ENCODE measurements at regions not wholly inside any gene's neighbourhood (a gene's known extent, or its start where the extent isn't known, plus 50 kb on each side); places are given as distances from the start of the nearest gene placed in this dataset.

GRCh38 chr20:11031300-11031699 is 357.5 kb upstream of the JAG1 start:
- Histone ChIP-seq H4K20me1 (ENCODE audit: control insufficient read depth, insufficient read depth) (no peaks in the 10 kb centered on the region), H3K4me1 (ENCODE audit: control insufficient read depth, insufficient read depth, low read length) (no peaks in the 10 kb centered on the region), H3K9me3 (replicated peaks; ENCODE audit: control insufficient read depth, insufficient read depth, low read length) (no peaks in the 10 kb centered on the region; the same call in 2 of the 3 replicates), H3K4me3 (no peak overlapping the region), H3K9ac (ENCODE audit: control insufficient read depth, insufficient read depth, low read length) (no peak overlapping the region), H3K4me2 (ENCODE audit: control insufficient read depth, insufficient read depth) (no peak overlapping the region), H2AFZ (ENCODE audit: control insufficient read depth, low read depth, low read length) (no peak overlapping the region), H3K79me2 (ENCODE audit: control insufficient read depth, insufficient read depth, low read length) (no peaks in the 10 kb centered on the region), H3K27ac (ENCODE audit: control insufficient read depth, insufficient read depth) (no peak overlapping the region), H3K36me3 (ENCODE audit: control insufficient read depth in 2 of 2, insufficient read depth in 2 of 2, low read length in 1 of 2) (no peaks in the 10 kb centered on the region), H3K27me3 (replicated peaks in 1 of 2; ENCODE audit: control insufficient read depth in 2 of 2, insufficient read depth in 2 of 2, low read length in 1 of 2) (no peaks in the 10 kb centered on the region)
- WGBS (ENCODE audit: insufficient coverage, insufficient replicate concordance, low lambda C conversion rate, missing lambda C conversion rate), result 10% methylated on average over 2 of the region's 2 CpGs
- no peak for ATAC-seq
- CTCF ChIA-PET, result no interaction called here
- intact Hi-C loops (cut with micrococcal nuclease; ENCODE audit: unreplicated experiment) (no loop called here), in situ Hi-C loops (cut with MboI) (no loop called here)
- RAD21 ChIA-PET (ENCODE audit: unreplicated experiment), result no interaction called here
- SMC1A ChIA-PET (ENCODE audit: uncharacterized antibody, unreplicated experiment), result interaction anchor here (1.8 kb wide), 1 partner anchor 9 kb away, joined by 5 read pairs; no protein-coding TSS in a partner anchor
- no TSS peak for BruUV-seq (replicated peaks)
- POLR2A ChIA-PET, result no interaction called here
- FAIRE-seq, result no peak
- DNase-seq (ENCODE audit: low read depth, low spot score), result no peak
- TF ChIP-seq CEBPB (IDR thresholded peaks at IDR 0.05; ENCODE audit: borderline replicate concordance in 1 of 2, low read depth in 2 of 2, low read length in 2 of 2) (no peak), POLR2AphosphoS5 (IDR thresholded peaks at IDR 0.05; ENCODE audit: low read length) (no peak), SMAD1 (IDR thresholded peaks at IDR 0.05; ENCODE audit: low read depth, partially characterized antibody) (no peak)

GRCh38 chr20:11032611-11033010 is 358.8 kb upstream of the JAG1 start:
- intact Hi-C loops (cut with micrococcal nuclease; ENCODE audit: unreplicated experiment) (no loop called here), in situ Hi-C loops (cut with MboI) (no loop called here)
- Histone ChIP-seq H3K9me3 (replicated peaks; ENCODE audit: control insufficient read depth, insufficient read depth, low read length) (no peaks in the 10 kb centered on the region; the same call in 2 of the 3 replicates), H3K9ac (ENCODE audit: control insufficient read depth, insufficient read depth, low read length) (no peak overlapping the region), H3K4me2 (ENCODE audit: control insufficient read depth, insufficient read depth) (no peak overlapping the region), H2AFZ (ENCODE audit: control insufficient read depth, low read depth, low read length) (no peak overlapping the region), H3K27me3 (replicated peaks in 1 of 2; ENCODE audit: control insufficient read depth in 2 of 2, insufficient read depth in 2 of 2, low read length in 1 of 2) (no peaks in the 10 kb centered on the region), H3K79me2 (ENCODE audit: control insufficient read depth, insufficient read depth, low read length) (no peaks in the 10 kb centered on the region), H3K27ac (ENCODE audit: control insufficient read depth, insufficient read depth) (no peak overlapping the region), H3K36me3 (ENCODE audit: control insufficient read depth in 2 of 2, insufficient read depth in 2 of 2, low read length in 1 of 2) (no peaks in the 10 kb centered on the region), H3K4me3 (no peak overlapping the region), H3K4me1 (ENCODE audit: control insufficient read depth, insufficient read depth, low read length) (no peaks in the 10 kb centered on the region), H4K20me1 (ENCODE audit: control insufficient read depth, insufficient read depth) (no peaks in the 10 kb centered on the region)
- ChIA-PET RAD21 (ENCODE audit: unreplicated experiment) (no interaction called here), CTCF (interaction anchor here (0.7 kb wide), 2 partner anchors 13 to 50 kb away, joined by 3 to 4 read pairs; no protein-coding TSS in a partner anchor), SMC1A (ENCODE audit: uncharacterized antibody, unreplicated experiment) (interaction anchor here (0.8 to 1.8 kb wide), 7 partner anchors 10 to 172 kb away, joined by 3 to 5 read pairs (median 3); no protein-coding TSS in a partner anchor), POLR2A (no interaction called here)
- no TSS peak for BruUV-seq (replicated peaks)
- no peak for DNase-seq (ENCODE audit: low read depth, low spot score)
- no peak for ATAC-seq
- FAIRE-seq, result no peak
- WGBS (ENCODE audit: insufficient coverage, insufficient replicate concordance, low lambda C conversion rate, missing lambda C conversion rate), result 0% methylated on average over 3 of the region's 3 CpGs
- no peak for TF ChIP-seq HDAC2 (IDR thresholded peaks at IDR 0.05)
- no peak for TF ChIP-seq RCOR1 (conservative IDR thresholded peaks at IDR 0.05; ENCODE audit: low read depth, low read length)
- TF ChIP-seq ZBED1 (IDR thresholded peaks at IDR 0.05; ENCODE audit: borderline replicate concordance), result no peak
- no peak for TF ChIP-seq ZNF622 (IDR thresholded peaks at IDR 0.05)
- TF ChIP-seq HDAC6 (IDR thresholded peaks at IDR 0.05; ENCODE audit: unreplicated experiment), result no peak
- no peak for TF ChIP-seq TCF7 (IDR thresholded peaks at IDR 0.05; ENCODE audit: borderline replicate concordance)

All from GM12878 (cell line).